Loucy (cell line): ENCODE measurements at regions not wholly inside any gene's neighbourhood (a gene's known extent, or its start where the extent isn't known, plus 50 kb on each side); places are given as distances from the start of the nearest gene placed in this dataset.

Experiments used
- CTCF ChIP-seq: fragments of 200-600 bp; sonication (generic); conservative IDR thresholded peaks from 2 replicates; pipeline ENCODE4 v1.5.1; 2014; ENCODE audit warnings: mild to moderate bottlenecking, antibody characterized with exemption, low read length
- EZH2phosphoT487 ChIP-seq: fragments of 200-600 bp; IDR thresholded peaks from 2 replicates; pipeline ENCODE4 v1.6.1; 2018; ENCODE audit warnings: antibody characterized with exemption, mild to moderate bottlenecking, moderate library complexity, borderline replicate concordance

- TF ChIP-seq CTCF, result no peak
- TF ChIP-seq EZH2phosphoT487, result no peak
Measured at GRCh38 chr1:228901936-228902681, 166.8 kb downstream of the RHOU start.
